IPS DF 6.9 (cell line): ENCODE measurements at regions not wholly inside any gene's neighbourhood (a gene's known extent, or its start where the extent isn't known, plus 50 kb on each side); places are given as distances from the start of the nearest gene placed in this dataset.

Experiments used
- DNase-seq: peaks from one replicate; pipeline ENCODE4 v3.0.0-alpha.2; 2013; ENCODE audit warnings: low read depth, low spot score
- H3K27ac ChIP-seq: one replicate; pipeline ENCODE4 v1.5.1; 2013; ENCODE audit warnings: low read length, control low read depth
- H3K27me3 ChIP-seq: 2 replicates; pipeline ENCODE4 v1.6.1; 2013; ENCODE audit warnings: mild to moderate bottlenecking, low read length; ENCODE audit not compliant: control insufficient read depth, insufficient read depth
- H3K36me3 ChIP-seq: 2 replicates; pipeline ENCODE4 v1.6.1; 2013; ENCODE audit warnings: low read length; ENCODE audit not compliant: control insufficient read depth, insufficient read depth
- H3K4me1 ChIP-seq: 2 replicates; pipeline ENCODE4 v1.6.1; 2013; ENCODE audit warnings: low read length; ENCODE audit not compliant: control insufficient read depth, insufficient read depth
- H3K4me3 ChIP-seq: 2 replicates; pipeline ENCODE4 v1.5.1; 2013; ENCODE audit warnings: mild to moderate bottlenecking, low read length
- H3K9me3 ChIP-seq: 2 replicates; pipeline ENCODE4 v1.6.1; 2013; ENCODE audit warnings: low read length, inconsistent platforms; ENCODE audit not compliant: control insufficient read depth, insufficient read depth
- WGBS: extraction: QIAGEN DNeasy Blood & Tissue Kit; methylation state at CpG from one replicate; pipeline ENCODE4 v1.1.7; 2013; ENCODE audit warnings: mixed read lengths, missing lambda C conversion rate; ENCODE audit not compliant: insufficient read length, insufficient coverage; 5-methylcytosine and 5-hydroxymethylcytosine counted together

DNA sequence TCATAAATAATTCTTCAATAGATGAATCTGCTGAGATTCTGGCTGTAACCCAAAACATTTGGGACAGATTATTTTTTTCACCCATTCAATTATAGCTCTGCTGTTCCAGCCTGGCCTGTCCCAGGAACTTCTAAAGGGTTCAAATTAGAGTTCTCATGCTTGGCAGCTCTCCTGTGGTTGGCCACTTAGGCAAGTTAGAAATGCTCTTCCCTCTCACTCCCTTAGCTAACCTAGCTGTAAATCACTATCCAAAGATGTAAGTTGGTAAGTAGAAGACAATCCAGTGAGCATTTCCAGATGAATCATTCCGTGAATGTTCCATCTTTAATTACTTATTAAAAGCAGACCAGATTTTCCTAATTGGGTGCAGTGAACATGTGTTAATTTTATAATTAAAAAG, 760.4 kb upstream of the TBX3 start:
- no CpG with 5 or more reads among the region's 1 CpG for WGBS
- Histone ChIP-seq H3K36me3 (no peaks in the 10 kb centered on the region), H3K4me1 (0 out of 2 replicates have a peak, but pooled peaks cover 2% of the 10 kb centered on the region), H3K27me3 (no peaks in the 10 kb centered on the region), H3K27ac (no peak overlapping the region), H3K9me3 (no peaks in the 10 kb centered on the region), H3K4me3 (no peak overlapping the region)
- DNase-seq: no peak

DNA sequence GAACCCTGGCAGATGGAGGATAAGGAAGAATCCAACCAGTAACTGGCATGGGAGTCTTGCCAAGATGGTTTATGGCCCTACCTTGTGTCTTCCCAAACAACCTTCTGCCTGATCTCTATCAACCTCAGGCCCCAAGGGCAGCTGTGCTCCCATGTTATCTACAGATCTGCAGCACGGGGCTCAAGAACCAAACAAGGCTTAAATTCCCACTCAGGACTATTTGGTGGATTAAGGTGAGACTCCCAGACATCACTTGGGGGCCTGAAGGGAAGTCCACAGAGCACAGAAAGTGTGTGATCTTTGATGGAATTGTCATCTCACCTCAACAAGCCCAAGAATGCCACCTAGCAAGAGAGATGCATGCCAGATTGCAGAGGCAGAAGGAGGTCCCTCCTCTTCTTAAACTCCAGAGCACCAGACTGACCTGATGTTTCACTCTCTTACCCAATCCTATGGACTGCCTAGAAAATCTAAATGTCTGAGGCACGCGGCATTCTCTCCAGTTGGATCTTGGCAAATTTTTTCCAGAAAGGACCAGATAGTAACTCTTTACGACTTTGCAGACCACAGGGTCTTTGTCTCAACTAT, 759.5 kb upstream of the TBX3 start:
- no peaks in the 10 kb centered on the region for H3K9me3 ChIP-seq
- no peaks in the 10 kb centered on the region for H3K36me3 ChIP-seq
- WGBS: no CpG with 5 or more reads among the region's 4 CpGs
- H3K4me3 ChIP-seq: no peak overlapping the region
- no peak for DNase-seq
- no peaks in the 10 kb centered on the region for H3K4me1 ChIP-seq
- H3K27ac ChIP-seq: no peak overlapping the region
- H3K27me3 ChIP-seq: no peaks in the 10 kb centered on the region

DNA sequence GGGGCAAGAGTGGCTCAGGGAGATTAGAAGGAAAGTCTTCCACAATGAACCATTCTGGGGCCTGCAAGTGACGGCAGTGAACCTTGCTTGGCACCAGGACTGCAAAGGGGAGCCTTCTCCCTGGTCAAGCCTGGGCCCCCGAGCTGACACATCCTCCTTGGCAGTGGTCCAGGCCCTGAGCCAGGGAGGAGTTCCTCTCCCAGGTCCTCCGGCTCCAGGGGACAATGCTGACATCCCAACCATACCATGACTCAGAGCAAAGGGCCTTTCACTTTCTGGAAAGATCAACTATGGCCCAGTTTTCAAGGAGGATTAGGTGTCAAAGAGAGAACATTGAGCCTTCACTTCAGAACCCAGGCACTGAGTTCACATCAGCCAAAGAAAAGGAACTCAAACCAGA, 756.5 kb upstream of the TBX3 start:
- WGBS: no CpG with 5 or more reads among the region's 3 CpGs
- Histone ChIP-seq H3K9me3 (no peaks in the 10 kb centered on the region), H3K27ac (no peak overlapping the region), H3K27me3 (no peaks in the 10 kb centered on the region), H3K36me3 (no peaks in the 10 kb centered on the region), H3K4me3 (no peak overlapping the region), H3K4me1 (peaks cover 5% of the 10 kb centered on the region; the same call in 1 of the 2 replicates)
- DNase-seq: no peak

DNA sequence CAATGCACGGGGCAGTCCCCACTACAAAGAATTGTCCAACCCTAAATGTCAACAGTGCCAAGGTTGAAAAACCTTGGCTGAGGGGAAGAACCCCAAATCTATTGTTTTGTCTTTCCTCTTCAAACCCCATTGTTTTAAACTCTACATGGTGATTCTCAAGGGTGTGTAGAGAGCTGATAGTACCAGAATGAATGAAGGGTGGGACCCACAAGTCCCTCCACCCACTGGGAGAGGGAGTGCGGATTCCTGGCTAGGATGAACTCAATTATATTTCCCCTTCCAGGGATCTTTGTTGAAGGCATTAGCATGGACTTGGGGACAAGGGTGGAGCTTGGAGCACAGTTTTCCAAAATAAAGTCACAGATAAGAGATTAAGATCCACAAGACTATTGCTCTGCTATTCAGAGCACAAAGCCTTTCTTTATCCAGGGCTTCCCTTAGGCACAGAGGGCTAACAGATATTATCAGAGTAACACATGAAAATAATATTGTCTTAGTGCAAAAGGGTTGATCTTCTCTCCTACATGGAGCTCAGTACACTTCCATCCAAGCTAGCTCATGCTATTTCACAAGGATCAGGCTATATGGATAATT, 755.1 kb upstream of the TBX3 start:
- no peak overlapping the region for H3K4me3 ChIP-seq
- H3K27ac ChIP-seq: no peak overlapping the region
- H3K4me1 ChIP-seq: peaks cover 5% of the 10 kb centered on the region; the same call in 1 of the 2 replicates
- H3K36me3 ChIP-seq: no peaks in the 10 kb centered on the region
- WGBS: no CpG with 5 or more reads among the region's 2 CpGs
- DNase-seq: no peak
- no peaks in the 10 kb centered on the region for H3K9me3 ChIP-seq
- no peaks in the 10 kb centered on the region for H3K27me3 ChIP-seq

DNA sequence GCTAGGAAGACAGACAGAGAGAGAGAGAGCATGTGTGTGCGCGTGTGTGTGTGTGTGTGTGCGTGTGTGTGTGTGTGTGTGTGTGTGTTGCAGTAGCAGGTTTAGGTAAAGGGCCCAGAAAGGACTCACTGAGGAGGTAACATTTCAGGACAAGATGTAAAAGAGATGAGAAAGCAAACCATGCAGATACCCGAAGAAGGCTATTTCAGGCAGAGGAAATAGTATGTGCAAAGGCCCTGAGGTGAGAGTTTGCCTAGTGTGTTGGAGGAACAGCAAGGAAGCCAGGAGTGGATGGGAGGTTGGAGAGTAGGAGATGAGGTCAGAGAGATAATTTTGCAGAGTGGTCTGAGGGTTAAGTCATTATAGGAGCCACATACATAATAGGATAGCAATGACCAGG, 754.3 kb upstream of the TBX3 start:
- H3K27me3 ChIP-seq: no peaks in the 10 kb centered on the region
- H3K4me3 ChIP-seq: no peak overlapping the region
- no peaks in the 10 kb centered on the region for H3K9me3 ChIP-seq
- no peaks in the 10 kb centered on the region for H3K36me3 ChIP-seq
- H3K4me1 ChIP-seq: peaks cover 5% of the 10 kb centered on the region; the same call in 1 of the 2 replicates
- WGBS: no CpG with 5 or more reads among the region's 4 CpGs
- H3K27ac ChIP-seq: no peak overlapping the region
- DNase-seq: no peak

DNA sequence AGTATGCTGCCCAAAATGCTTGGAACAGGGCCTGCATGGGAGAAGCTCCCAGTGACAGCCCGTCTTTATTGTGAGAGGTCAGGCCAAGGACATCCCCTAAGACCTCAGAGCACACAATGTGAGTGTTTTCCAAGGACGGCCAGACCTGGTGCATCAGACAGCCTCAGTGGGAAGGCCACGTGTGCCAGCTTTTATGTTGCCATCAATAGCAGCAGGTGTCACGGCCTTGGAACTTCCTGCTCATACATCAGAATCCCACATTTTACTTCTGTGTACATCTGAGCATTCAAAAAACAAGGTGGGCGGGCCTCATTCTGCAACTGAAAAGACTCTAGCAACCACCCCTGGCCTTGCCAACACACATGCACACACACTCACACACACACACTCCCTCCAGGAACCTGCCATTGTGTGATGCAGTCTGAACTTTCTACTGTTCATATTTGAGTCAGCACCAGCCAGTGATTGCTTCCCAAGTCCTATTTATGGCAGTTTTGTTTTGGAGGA, 753.1 kb upstream of the TBX3 start:
- Histone ChIP-seq H3K4me3 (no peak overlapping the region), H3K27me3 (no peaks in the 10 kb centered on the region), H3K4me1 (peaks cover 5% of the 10 kb centered on the region; the same call in 1 of the 2 replicates), H3K36me3 (no peaks in the 10 kb centered on the region), H3K9me3 (no peaks in the 10 kb centered on the region), H3K27ac (no peak overlapping the region)
- DNase-seq: no peak
- no CpG with 5 or more reads among the region's 5 CpGs for WGBS

DNA sequence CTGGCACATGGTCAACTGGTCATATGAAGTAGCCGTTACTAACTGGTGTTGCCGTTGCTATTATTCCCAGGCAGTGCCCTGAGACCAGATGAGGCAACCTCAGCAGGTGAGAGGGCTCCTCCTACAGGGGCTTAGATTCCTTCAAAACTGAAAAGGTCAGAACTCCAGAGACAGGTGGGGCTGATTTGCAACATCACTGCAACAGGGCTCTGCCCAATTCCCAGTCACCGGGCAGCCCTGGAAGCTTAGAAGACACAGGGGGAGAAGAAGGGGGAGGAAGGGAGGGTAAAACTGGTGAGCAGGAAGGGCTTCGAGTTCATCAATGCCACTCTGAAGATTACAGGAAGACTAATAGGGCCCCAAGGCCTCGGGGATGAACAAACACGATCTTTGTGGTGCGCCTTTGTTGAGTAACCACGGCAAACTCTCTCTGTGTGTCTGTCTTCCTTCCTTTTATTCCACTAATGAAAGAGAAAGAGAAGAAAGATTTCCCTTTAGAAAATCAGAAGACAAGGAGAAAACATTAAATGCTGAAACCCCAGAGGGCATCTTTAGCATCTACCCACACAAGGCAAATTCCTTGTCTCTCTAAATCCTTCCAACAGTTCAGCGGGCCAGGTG, 749.1 kb upstream of the TBX3 start:
- Histone ChIP-seq H3K27ac (no peak overlapping the region), H3K27me3 (no peaks in the 10 kb centered on the region), H3K9me3 (no peaks in the 10 kb centered on the region), H3K36me3 (no peaks in the 10 kb centered on the region), H3K4me1 (peaks cover 5% of the 10 kb centered on the region; the same call in 1 of the 2 replicates), H3K4me3 (no peak overlapping the region)
- no CpG with 5 or more reads among the region's 9 CpGs for WGBS
- no peak for DNase-seq

DNA sequence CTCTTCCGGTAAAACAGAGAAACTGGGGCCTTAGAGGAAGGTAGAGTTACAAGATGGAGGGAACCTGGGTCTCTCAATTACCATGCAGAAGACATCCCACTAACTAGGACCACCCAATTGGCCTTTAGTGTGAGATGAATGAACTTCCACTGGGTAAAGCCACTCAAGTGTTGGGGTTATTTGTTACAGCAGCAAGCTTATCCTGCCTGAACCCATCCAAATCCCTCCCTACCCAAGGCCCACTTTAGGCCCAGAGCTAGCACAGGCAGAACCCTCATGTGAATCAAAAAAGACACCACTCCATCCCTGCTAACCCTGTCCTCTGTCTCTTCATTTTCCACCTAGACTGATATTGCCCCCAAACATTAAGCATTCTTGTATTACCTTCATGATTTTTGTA, 746.7 kb upstream of the TBX3 start:
- Histone ChIP-seq H3K27me3 (no peaks in the 10 kb centered on the region), H3K4me3 (no peak overlapping the region), H3K4me1 (no peaks in the 10 kb centered on the region), H3K9me3 (no peaks in the 10 kb centered on the region), H3K27ac (no peak overlapping the region), H3K36me3 (no peaks in the 10 kb centered on the region)
- whole genome bisulfite sequencing: no CpG with 5 or more reads among the region's 1 CpG
- DNase-seq: no peak

DNA sequence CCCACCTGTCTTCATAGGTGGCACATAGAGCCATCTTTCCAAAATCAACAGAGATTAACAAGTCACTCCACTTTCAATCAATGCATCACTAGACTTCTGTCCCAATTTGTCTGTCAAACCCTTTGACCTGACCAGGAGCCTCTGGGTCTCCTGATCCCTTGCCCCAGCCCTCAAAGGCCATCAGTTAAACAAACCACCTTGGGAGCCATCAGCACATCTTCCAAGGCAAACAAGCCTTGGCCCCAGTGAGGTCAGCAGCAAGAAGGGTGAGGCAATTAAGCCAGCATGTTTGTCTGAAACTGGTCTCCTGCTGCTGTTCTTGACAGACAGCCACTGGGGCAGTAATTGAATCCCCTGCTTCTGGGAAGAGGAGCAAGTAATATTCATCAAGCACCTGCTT, 742.8 kb upstream of the TBX3 start:
- Histone ChIP-seq H3K9me3 (no peaks in the 10 kb centered on the region), H3K4me3 (no peak overlapping the region), H3K27me3 (no peaks in the 10 kb centered on the region), H3K27ac (no peak overlapping the region), H3K36me3 (no peaks in the 10 kb centered on the region), H3K4me1 (no peaks in the 10 kb centered on the region)
- DNase-seq: no peak

DNA sequence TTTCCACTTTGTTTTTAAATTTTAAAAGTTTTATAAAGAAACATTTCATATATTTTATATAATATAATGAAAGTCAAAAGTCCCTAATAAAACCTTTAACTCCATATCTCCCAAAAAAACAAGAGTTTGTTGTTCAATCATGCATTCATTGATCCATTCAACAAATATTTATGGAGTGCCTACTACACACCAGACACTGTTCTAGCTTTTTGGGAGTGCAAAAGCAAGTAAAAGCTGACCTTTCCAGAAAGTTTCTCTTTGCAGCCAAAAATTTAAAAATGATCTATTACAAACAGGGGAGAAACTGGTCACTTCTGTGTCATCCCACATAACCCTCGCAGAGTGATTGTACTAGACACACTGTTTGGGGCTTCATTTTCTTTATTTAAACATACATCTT, 740.0 kb upstream of the TBX3 start:
- no CpG with 5 or more reads among the region's 1 CpG for WGBS
- no peaks in the 10 kb centered on the region for H3K36me3 ChIP-seq
- DNase-seq: no peak
- H3K27ac ChIP-seq: no peak overlapping the region
- H3K9me3 ChIP-seq: no peaks in the 10 kb centered on the region
- H3K4me1 ChIP-seq: no peaks in the 10 kb centered on the region
- no peaks in the 10 kb centered on the region for H3K27me3 ChIP-seq
- H3K4me3 ChIP-seq: no peak overlapping the region
